NCI-H526 treated with DMSO at 0.1 percent for 48 hours (cell line): ENCODE measurements at regions not wholly inside any gene's neighbourhood (a gene's known extent, or its start where the extent isn't known, plus 50 kb on each side); places are given as distances from the start of the nearest gene placed in this dataset.

Experiments used
- DNase-seq: peaks from one replicate; lab custom pipeline; 2025; lab: John Stamatoyannopoulos, UW

DNA sequence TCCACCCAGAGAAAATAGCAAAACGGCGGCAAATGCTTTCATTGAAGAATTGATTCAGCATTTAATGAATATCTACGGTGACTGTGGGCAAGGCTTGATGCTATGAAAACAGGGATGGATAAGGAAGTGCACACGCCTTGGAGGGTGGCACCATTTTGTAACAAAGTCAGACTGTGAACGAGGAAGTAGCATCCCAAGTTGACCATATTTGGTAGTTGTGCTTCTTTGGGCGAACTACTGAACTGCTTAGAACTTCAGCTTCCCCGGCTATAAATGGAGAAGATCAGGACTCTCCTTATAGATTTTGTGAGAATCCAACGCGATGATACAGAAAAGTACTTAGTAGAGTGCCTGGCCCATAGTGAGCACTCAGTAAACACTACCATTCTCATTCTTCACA lies 303.2 kb downstream of the MAF start:
- DNase-seq: no peak

DNA sequence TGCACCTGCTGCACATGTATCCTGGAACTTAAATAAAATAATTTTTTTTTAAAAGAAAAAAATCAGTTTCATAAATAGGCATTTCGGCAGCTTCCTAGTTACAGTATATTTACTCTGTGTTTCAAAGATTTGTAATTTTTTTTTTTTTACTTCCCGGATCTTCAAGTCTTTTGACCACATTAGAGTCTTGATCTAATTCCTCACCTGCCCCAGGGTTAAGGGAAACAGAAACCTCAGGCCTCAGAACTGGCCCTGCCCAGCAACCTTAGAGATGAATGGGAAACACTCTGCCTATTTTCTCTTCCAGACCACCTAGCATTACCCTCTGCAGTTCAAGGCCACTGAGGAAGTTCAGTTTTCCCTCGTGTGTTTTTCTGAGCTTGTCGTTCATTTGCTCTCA lies 304.0 kb downstream of the MAF start:
- DNase-seq: no peak

DNA sequence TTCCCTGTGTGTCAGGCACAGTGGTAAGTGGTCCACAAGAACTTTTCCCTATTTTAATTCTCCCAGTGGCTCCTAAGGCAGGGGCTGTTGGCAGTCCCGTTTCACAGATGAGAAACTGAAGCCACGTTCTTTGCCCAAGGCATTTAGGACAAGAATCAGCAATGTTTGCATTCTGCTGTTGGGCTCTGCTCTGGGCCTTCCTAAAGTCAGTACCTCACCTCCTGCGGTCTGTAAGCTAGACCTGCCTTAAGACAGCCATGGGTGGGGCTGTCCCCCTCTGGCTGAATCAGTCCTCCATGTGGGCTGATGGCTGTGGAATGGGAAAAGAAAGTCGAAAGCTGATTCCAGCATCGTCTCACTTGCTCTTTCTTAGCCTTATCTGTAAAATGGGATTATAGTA lies 304.8 kb downstream of the MAF start:
- no peak for DNase-seq

DNA sequence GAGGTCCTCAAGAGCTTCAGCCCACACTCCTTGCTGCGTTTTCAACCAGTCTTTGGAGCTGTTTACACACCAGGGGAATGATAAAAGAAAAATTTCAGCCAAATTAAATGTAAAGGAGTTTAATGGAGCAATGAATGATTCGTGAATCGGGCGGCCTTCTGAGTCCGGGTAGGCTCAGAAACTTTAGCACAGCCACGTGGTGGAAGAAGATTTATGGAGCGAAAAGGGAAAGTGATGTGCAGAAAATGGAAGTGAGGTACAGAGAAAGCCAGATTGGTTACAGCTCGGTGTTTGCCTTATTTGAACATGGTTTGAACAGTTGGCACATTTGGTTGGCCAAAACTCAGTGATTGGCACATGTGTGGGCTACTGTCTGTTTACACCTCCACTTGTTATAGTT lies 305.4 kb downstream of the MAF start:
- DNase-seq: no peak

DNA sequence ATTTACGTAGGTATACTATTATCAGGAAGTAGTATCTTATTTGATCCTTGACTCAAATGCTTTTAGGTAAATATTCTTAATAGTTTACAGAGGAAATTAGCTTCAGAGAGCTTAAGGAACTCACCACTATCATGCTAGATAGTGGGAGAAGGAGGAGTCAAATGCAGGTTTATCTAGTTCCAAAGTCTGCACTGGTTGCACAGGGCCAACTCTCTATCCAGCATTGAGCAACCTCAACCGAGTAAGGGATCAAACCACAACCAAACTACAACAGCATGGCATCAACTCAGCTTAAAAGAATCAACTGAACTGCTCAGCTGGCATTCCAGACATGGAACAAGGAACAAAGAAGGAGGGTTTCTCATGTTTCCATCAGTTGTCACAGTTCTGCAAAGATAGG lies 306.0 kb downstream of the MAF start:
- no peak for DNase-seq

DNA sequence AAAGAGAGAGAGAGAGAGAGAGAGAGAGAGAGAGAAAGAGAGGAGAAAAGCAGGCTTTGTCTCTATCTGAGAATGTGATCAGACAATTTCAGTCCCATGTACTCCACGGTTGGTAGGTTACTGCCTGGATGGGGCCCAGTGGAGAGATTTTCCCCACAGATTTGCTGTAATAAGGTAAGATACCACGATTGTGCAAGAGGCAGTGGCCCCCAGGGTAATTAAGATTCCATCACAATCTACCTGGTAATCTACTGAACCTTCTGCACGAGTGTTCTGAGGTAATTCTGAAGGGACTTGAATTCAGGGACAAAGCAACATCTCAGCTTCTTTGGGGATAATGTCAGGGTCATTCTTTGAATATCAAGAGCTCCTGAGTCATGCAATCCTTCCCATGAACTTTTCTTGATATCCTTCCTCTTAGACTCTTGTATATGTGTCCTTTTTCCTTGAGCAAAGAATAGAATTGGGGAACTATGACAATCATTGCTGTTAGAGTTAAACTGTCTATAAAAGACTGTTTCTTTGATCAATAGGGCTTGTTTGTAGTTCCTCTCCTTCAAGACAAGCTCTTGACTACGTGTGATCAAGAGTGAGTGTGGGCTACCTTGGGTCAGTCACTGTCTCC lies 306.6 kb downstream of the MAF start:
- no peak for DNase-seq

DNA sequence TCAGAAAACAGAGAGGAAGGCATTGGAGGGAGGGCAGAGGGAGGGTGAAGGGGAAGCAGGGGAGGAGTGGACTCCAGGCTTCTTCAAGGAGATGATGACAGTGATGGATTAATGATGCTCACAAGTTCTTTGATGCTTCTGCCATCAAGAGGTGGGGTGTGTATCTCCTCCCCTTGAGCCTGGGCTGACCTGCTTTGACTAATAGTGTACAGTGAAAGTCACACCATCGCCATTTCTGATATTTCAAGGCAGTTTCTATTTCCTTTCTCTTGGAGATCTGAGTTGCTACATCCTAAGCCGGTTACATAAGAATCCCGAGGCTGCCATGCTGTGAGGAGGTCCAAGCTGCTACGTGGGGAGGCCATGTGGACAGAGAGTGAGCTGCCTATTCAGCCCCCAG lies 312.5 kb downstream of the MAF start:
- no peak for DNase-seq

DNA sequence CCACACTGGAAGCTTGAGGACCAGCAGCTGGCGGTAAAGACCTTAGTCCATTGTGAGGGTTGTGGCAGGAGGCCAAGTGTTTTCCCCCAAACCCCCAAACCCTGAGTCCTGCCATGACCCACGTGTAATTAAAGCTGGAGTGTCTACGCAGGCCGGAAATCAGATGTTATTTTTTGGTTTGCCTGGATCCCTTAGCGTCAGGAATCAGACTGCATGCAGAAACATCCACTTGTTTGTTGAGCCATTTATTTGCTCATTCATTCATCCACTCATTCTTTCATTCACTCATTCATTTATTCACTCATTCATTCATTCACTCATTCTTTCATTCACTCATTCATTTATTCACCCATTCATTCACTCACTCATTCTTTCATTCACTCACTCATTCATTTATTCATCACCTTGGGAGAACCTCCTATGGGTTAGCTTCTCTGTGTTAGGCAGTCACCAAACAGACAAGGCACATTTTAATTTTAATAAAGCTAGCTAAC lies 313.1 kb downstream of the MAF start:
- DNase-seq: no peak

DNA sequence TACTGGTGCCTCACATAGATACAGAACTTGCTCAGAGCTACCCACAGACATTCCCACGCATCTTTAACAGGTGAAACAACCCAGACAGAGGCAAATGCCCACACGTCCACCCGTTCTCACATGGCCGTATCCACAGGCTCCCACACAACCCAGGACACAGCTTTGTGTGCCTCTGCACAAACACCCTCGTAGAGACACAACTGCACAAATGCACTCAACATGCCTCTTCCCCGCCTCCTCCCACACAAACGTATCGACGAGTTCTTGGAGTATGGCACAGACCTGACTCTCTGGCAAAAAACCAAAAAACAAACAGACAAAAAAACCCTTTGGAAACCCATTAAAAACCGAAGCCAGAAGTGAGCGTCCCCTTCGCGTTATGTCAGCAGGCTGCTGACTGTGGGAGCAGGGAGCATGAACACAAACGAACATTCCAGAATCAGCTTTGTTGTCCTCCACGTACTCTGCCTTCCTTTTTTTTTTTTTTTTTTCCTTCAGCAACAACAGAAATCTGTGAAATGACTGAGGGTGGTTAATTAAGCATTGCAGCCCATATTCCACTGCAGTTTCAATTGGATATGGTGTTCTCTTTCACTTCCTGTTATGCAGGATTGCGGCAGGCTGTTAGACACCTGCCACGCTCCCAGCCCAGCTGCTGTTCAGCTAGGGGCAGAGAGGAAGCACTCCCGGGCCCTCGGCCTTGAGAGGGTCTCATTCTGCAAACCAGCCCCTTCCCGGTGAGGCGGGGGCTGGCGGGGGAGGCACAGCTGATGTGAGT lies 313.7 kb downstream of the MAF start:
- DNase-seq: peak; percentile 6

DNA sequence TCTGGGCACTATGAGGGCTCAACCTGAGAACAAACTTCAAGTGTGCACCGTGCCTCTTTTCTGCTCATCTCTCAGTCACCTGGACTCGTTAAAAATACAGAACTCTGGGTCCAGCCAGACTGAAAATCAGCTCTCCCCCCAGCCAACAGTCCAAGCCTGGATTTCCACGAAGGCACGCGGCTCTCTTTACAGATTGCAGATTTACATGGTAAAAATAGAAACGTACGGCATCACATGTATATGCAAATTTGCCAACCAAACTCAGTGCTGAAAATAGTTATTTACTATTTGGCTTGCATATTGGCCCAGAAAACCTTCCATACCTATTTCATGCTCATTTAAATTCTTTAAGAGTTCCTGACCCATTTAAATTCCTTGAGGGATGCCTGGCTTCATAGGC lies 315.8 kb downstream of the MAF start:
- peak; percentile 14 for DNase-seq

DNA sequence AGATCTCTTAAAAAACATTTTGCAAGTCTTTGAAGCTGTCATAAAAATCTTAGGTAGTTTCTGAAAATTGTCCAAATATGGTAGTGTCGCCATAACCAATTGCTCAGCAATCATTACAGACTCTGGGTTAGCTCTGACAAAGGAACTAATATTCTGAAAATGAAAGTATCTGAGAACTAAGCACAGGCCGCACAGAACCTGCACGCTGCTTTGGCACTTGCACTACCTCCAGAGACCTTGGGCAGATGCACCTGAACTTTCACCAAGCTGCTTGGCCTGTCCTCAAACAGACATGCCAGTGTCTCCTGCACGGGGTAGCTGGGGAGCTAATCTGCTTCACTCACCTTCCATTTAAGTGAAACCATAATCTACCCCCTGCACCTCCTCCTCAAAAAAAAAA lies 317.0 kb downstream of the MAF start:
- no peak for DNase-seq

DNA sequence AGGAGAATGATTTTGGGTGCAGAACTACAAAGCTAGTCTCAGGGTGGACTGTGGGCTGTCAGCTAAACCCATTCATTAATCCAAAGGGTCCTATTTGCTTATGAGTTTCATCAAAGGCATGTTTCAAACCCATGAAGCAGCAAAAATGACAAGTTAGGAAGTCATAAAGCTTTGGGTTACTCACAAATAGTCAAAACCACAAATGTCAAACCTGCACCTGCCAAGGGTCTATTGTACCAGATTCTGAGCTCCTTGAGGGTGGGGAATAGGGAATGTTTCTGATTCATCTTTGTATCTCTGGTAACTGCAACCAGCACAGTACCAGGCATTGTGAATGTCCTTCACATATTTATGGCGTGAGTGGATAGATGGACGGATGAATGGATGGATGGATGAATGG lies 317.7 kb downstream of the MAF start:
- no peak for DNase-seq

DNA sequence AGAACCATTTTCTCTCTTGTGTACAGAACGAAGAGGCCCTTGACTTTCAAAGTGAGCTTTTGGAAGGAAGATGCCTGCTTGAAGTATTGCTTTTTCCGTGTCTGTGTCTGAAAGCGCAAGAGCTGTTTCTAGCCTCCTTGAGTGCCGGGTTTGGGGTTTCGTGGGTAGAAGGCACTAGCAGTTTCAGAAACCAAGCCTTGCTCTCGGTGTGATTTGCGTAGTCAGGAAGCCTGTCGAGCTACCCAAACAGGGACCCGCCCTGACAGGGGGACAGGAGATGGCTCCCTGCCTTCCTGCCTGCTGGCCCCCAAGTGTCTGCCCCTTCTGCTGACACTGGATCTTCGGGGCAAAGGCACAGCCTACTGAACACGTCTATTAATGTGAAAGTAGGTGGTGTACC lies 322.0 kb downstream of the MAF start:
- DNase-seq: no peak

DNA sequence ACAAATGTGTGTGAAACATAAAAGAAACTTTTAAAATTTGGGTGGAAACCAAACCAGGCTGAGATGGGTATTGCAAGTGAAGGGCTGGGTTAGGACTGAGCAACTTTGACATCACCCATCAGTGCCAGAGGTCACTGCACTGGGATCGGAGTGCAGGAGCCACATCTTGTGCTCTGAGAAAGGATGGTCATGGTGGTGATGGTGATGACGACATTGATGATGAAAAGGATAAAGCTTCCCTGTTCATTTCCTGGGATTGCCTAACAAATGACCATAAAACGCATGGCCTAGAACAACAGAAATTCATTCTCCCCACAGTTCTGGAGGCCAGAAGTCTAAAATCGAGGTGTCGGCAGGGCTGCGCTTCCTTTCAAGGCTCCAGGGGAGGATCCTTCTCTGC lies 324.0 kb downstream of the MAF start:
- no peak for DNase-seq

DNA sequence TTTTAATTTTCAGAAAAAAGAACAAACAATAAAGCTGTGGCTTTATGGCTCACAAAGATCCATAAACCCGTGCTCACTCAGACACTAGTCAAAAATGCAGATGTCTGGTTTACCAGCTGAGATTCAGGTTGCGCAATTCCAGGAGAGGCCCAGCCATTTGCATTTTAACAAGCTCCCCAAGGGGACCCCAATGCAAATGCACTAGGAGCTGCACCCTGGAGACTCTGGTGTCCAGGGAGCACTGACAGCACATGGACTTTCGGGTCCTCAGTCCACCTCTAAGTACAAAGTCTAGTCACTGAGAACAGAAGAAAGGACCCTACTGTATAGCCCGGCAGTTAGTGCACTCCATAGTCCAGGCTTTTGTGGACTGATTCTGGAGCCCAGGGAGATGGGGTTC lies 326.3 kb downstream of the MAF start:
- no peak for DNase-seq

DNA sequence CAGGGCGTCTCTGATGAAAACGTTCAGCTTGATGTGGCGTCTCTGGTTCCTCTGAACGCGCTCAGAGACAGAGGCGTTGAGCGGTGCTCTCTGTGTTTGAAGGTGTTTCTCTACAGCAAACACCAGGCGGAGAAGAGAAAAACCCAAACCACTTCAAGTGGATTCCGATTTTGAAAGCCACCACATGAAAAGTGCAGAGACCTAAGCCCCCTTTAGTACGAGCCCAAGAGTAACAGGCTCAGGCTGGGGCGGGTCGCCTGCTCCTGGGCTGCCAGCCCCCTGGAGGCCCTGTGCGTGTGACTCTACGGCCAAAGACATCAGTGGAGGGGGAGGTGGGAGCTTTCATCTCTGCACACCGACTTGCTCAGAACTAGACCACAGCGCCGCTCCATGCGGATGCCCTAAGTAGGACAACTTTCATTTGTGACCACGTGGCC lies 328.4 kb downstream of the MAF start:
- no peak for DNase-seq

DNA sequence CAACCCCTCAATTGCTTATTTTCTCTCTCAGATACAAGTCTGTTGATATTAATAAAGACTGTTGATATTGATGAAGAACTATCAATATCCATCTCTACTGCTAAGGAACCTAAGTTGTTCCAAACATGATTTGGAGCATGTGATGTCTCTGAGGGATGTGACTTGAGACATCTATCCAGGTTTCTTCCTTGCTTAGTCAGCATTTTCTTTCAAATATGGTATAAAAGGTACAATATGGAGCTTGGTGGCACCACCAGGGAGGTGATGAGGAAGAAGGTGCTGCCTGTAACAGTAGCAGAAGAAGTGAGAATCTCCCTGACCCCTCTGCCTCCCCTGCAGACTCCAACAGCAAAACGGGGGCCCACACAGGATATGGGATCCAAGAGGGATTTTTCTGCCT lies 329.0 kb downstream of the MAF start:
- no peak for DNase-seq

DNA sequence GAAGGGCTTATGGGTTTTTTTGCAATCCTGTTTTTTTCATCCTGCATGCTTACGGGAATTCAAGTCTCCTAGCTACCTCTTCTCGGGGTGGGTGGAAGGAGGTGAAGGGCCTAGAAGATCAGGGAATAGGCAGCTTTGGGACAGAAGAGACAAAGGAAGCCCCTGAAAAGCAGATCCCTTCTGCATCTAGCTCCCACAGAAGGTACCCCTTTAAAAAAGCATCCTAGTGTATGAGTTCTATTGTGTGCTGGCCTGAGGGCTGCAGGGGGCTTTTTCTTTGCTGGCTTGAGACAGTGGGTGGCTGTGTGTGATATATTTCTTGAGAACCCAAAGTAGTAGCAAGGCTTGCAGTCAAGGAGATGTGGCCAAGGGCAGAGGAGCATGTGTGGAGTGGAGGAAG lies 330.5 kb downstream of the MAF start:
- no peak for DNase-seq

DNA sequence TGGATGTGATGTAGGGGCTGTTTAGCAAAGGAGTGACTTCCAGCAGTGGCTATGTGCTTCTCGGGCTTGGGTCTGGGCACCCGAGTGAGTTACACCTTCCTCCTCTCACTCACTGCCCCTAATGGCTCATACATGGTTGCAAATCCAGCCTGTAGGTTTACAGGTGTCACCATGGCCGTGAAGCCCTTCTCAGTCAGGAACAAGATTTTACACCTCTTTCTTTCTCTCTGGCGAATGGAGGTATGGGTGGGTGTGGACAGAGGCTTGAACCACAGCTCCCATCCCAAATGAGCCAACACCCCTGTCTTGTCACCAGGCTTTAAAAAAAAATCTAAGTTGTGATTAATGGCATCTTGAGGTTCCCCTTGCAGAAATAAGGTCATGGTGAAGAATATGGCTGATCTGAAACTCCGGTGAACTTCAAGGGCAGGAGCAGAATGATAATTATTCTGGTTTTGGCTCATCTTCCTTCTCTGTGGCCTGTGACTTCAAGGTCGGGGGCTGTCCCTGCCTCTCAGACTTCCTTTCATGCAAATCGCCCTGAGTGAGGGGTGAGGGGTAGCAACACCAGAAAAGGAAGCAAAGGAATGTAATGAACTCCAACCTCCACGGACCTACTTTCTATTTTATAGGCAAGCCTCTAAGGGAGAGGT lies 331.2 kb downstream of the MAF start:
- DNase-seq: no peak

DNA sequence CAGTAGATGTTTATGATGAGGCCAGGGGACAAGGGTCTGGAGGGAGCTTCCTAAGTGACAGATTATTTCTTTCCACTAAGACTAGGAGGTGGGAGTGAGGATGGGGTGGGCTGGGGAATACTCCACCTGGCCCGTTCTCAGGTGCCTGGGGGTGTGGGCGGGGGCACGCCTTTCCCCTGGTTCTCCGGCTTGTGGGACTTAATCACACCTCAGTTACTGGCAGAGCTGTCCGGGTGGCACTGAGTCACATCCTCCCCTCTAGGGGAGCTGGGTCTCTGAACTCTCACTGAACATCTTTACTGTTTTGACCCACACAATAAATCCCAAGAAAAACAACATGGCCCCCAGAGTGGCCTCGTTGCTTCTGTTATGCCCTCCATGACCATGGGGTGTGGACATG lies 332.8 kb downstream of the MAF start:
- no peak for DNase-seq

DNA sequence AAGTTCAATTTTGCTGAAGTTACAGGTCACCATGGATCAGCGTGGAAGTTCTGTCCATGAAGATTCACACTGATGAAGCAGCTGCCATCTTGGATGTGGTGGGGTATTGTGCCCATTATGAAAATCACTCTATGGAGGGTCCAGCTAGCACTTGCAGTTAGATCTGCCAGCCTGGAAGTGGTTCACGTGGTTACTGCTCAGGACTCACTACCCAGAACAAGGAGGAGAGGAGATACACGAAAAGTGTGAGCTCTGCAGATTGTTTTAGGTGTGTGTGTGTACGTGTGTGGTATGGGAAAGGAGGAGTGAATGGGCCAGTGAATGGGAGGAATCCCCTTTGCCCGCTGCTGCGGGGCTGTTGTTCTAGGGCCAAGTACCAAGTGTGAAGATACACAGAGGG lies 333.4 kb downstream of the MAF start:
- no peak for DNase-seq

DNA sequence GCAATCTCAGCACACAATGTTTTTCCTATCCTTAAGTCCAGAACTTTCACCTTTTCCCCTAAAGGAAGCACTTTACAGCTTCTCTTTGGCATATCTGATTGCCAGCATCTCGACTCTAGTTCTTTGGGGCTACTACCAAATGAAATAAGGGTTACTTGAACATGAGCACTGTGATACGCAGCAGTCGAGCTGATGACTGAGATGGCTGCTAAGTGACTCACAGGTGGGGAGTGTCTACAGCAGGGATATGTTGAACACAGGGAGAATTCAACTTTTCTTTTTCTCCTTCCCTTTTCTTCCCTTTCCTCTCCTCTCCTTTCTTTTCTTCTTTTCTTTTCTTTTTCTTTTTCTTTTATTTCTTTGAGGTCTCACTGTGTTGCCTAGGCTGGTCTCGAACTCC lies 334.8 kb downstream of the MAF start:
- DNase-seq: no peak

DNA sequence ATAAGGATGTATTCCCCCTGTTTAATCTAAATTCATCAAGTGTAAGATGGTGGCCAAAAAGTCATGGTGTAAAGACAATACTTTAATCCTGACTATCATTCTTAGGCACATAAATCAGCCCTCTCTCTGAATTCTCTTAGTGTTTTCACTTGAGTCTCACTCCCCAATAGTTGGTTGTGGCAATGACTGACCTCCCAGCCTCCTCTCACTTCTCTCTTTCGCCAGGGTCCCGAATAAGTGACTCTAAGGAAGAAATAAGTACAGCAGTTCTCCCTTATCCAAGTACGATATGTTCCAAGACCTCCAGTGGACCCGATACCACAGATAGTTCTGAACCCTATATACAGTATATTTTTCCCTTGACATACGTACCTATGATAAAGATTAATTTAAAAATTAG lies 335.3 kb downstream of the MAF start:
- DNase-seq: no peak
